Caco-2 (cell line): ENCODE measurements at regions not wholly inside any gene's neighbourhood (a gene's known extent, or its start where the extent isn't known, plus 50 kb on each side); places are given as distances from the start of the nearest gene placed in this dataset.

Source experiments
- BruUV-seq: library from RNA; stranded (reverse); fragments of 400-500 nt; replicated peaks from 2 replicates; lab custom pipeline; 2021; lab: Mats Ljungman, UMichigan
- CTCF ChIA-PET: fragments of 300-600 bp; sonication (Branson Sonifier 250); formaldehyde crosslinking; loops from one replicate; lab custom pipeline; 2022; ENCODE audit warnings: antibody characterized with exemption; lab: Charles Lee
- POLR2A ChIA-PET: fragments of 300-600 bp; sonication (Branson Sonifier 250); formaldehyde crosslinking; loops from one replicate; lab custom pipeline; 2022; ENCODE audit warnings: antibody characterized with exemption; lab: Charles Lee
- DNase-seq, 2 experiments: peaks; one replicate each; pipeline versions ENCODE4 v3.0.0 to v3.0.0-alpha.2; 2020 to 2022
- H3K27me3 ChIP-seq: replicated peaks from 2 replicates; pipeline ENCODE4 v1.6.0; 2011; ENCODE audit warnings: low read length; ENCODE audit not compliant: control insufficient read depth, insufficient read depth
- H3K36me3 ChIP-seq: 2 replicates; pipeline ENCODE4 v1.5.1; 2011; ENCODE audit warnings: low read length; ENCODE audit not compliant: control insufficient read depth, insufficient read depth
- H3K4me1 ChIP-seq: fragments of 250-450 bp; sonication (Bioruptor Pico); 2 replicates; pipeline ENCODE4 v1.5.1; 2020; ENCODE audit warnings: mild to moderate bottlenecking
- H3K4me3 ChIP-seq: 2 replicates; pipeline ENCODE4 v1.5.1; 2011; ENCODE audit warnings: low read depth, mild to moderate bottlenecking, control low read depth, low read length
- H3K9me3 ChIP-seq: fragments of 250-450 bp; sonication (Bioruptor Pico); 2 replicates; pipeline ENCODE4 v1.5.1; 2020; ENCODE audit warnings: mild to moderate bottlenecking, moderate library complexity
- H3K27ac Mint-ChIP-seq: one replicate; pipeline ENCODE4 v1.8.0; 2022; ENCODE audit warnings: mixed read lengths; ENCODE audit not compliant: unreplicated experiment
- H3K27me3 Mint-ChIP-seq: one replicate; pipeline ENCODE4 v1.8.0; 2022; ENCODE audit warnings: mixed read lengths; ENCODE audit not compliant: insufficient read depth, unreplicated experiment
- H3K36me3 Mint-ChIP-seq: one replicate; pipeline ENCODE4 v1.8.0; 2022; ENCODE audit warnings: mild to moderate bottlenecking, mixed read lengths; ENCODE audit not compliant: insufficient read depth, unreplicated experiment
- H3K4me1 Mint-ChIP-seq: one replicate; pipeline ENCODE4 v1.8.0; 2022; ENCODE audit warnings: low read depth, mixed read lengths; ENCODE audit not compliant: unreplicated experiment
- H3K4me3 Mint-ChIP-seq: one replicate; pipeline ENCODE4 v1.8.0; 2022; ENCODE audit warnings: mild to moderate bottlenecking, moderate library complexity, mixed read lengths; ENCODE audit not compliant: unreplicated experiment
- H3K9me3 Mint-ChIP-seq: one replicate; pipeline ENCODE4 v1.8.0; 2022; ENCODE audit warnings: mixed read lengths; ENCODE audit not compliant: unreplicated experiment
- intact Hi-C: fragments of 100-400 bp; cut with micrococcal nuclease; formaldehyde crosslinking; loops from one replicate; pipeline ENCODE4 v1.10.0; 2022; ENCODE audit not compliant: unreplicated experiment
- TF ChIP-seq, protein P1 (sequence below), 2 experiments: fragments of 200-600 bp in 1 of 2; IDR thresholded peaks; 1 replicate in 1 of 2; 2 replicates in 1 of 2; pipeline versions ENCODE4 v1.5.1 to v1.8.0; 2011 to 2022; ENCODE audit warnings: antibody characterized with exemption in 1 of 2, control low read depth in 1 of 2, inconsistent platforms in 1 of 2, low read depth in 1 of 2, low read length in 1 of 2, mild to moderate bottlenecking in 1 of 2, moderate library complexity in 1 of 2; ENCODE audit not compliant: insufficient read depth in 1 of 2, severe bottlenecking in 1 of 2, unreplicated experiment in 1 of 2

DNA sequence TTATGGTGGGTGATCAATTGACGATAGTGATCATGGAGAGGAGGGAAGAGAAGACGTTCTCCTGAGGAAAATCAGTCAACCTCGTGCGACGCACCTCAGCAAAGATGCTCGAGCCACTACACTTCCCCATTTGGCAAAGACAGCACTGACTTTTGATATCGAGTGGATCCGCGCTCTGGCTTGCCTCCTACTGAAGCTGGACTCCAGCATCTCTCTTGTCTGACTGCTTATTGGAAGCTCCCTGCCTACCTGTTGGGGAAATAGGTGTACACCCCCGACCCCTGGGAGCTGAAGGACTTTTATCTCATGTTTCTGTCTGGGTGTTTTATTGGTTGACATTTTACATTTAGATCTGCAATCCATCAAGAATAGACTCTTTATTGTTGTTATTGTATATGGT is 476.8 kb upstream of the B3GAT1 start:
- Histone ChIP-seq H3K9me3 (peaks cover 13% of the 10 kb centered on the region), H3K36me3 (no peaks in the 10 kb centered on the region), H3K27me3 (no peaks in the 10 kb centered on the region), H3K4me3 (no peak overlapping the region), H3K4me1 (no peaks in the 10 kb centered on the region)
- Mint-ChIP-seq H3K27me3 (peaks cover 22% of the 10 kb centered on the region), H3K36me3 (no peaks in the 10 kb centered on the region), H3K27ac (no peak overlapping the region), H3K4me1 (no peaks in the 10 kb centered on the region), H3K4me3 (no peak overlapping the region), H3K9me3 (peaks cover 17% of the 10 kb centered on the region)
- ChIA-PET CTCF (no interaction called here), POLR2A (no interaction called here)
- intact Hi-C loops: no loop called here
- no peak for DNase-seq
- no TSS peak for BruUV-seq
- TF ChIP-seq, protein P1, sequence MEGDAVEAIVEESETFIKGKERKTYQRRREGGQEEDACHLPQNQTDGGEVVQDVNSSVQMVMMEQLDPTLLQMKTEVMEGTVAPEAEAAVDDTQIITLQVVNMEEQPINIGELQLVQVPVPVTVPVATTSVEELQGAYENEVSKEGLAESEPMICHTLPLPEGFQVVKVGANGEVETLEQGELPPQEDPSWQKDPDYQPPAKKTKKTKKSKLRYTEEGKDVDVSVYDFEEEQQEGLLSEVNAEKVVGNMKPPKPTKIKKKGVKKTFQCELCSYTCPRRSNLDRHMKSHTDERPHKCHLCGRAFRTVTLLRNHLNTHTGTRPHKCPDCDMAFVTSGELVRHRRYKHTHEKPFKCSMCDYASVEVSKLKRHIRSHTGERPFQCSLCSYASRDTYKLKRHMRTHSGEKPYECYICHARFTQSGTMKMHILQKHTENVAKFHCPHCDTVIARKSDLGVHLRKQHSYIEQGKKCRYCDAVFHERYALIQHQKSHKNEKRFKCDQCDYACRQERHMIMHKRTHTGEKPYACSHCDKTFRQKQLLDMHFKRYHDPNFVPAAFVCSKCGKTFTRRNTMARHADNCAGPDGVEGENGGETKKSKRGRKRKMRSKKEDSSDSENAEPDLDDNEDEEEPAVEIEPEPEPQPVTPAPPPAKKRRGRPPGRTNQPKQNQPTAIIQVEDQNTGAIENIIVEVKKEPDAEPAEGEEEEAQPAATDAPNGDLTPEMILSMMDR (IDR thresholded peaks at IDR 0.05; ENCODE audit: insufficient read depth in 1 of 2, low read depth in 1 of 2, low read length in 1 of 2, severe bottlenecking in 1 of 2, unreplicated experiment in 1 of 2): no peak

DNA sequence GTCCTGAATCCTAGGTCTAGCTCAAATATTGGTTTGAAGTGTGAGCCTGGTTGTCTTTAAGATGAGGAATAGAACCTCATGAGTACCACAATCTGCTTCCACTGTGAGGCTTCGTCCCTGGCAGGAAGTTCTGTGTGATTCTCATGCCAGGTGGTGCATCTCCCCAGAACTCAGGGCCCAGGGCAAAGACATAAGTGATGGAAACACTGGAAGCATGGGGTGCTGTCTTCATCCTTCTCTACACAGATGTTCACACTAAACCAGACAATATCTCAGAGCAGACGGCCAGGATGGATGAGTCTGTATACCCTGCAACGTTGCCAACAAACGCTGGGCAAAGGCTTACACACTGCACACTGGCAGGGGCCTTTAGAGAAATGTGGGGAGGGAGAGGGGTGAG is 475.9 kb upstream of the B3GAT1 start:
- POLR2A ChIA-PET: no interaction called here
- H3K9me3 Mint-ChIP-seq: peaks cover 17% of the 10 kb centered on the region
- TF ChIP-seq, protein P1 (IDR thresholded peaks at IDR 0.05; ENCODE audit: insufficient read depth in 1 of 2, low read depth in 1 of 2, low read length in 1 of 2, severe bottlenecking in 1 of 2, unreplicated experiment in 1 of 2): no peak
- CTCF ChIA-PET: no interaction called here
- intact Hi-C loops: no loop called here
- Histone ChIP-seq H3K4me1 (no peaks in the 10 kb centered on the region), H3K27me3 (no peaks in the 10 kb centered on the region), H3K9me3 (peaks cover 8% of the 10 kb centered on the region), H3K36me3 (no peaks in the 10 kb centered on the region), H3K4me3 (no peak overlapping the region)
- DNase-seq: no peak
- H3K27ac Mint-ChIP-seq: no peak overlapping the region
- peaks cover 23% of the 10 kb centered on the region for H3K27me3 Mint-ChIP-seq
- no peaks in the 10 kb centered on the region for H3K36me3 Mint-ChIP-seq
- no peak overlapping the region for H3K4me3 Mint-ChIP-seq
- H3K4me1 Mint-ChIP-seq: peaks cover under 1% of the 10 kb centered on the region
- no TSS peak for BruUV-seq

DNA sequence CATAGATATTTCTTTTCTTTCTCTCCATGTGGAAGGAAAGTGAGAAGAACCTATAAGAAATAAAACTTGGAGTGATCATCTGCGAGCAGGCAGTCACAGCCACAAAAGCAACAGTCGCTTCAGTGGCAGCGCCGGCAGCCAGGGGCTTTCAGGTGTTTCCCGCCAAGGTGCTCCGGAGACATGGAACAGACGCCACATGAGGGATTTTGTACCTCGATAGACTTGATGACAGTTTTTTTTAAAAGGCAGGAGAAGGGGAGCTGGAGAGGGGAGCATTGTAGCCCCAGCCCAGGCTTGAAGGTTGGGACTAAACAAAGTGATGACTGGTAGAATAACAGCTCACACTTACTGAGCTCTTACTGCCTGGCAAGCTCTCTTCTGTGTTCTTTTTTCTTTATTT is 471.4 kb upstream of the B3GAT1 start:
- CTCF ChIA-PET: interaction anchor here (1.1 to 1.2 kb wide), 2 partner anchors 15 to 608 kb away, joined by 3 read pairs; no protein-coding TSS in a partner anchor
- Mint-ChIP-seq H3K27me3 (peaks cover 16% of the 10 kb centered on the region), H3K4me1 (peaks cover 5% of the 10 kb centered on the region), H3K27ac (no peak overlapping the region), H3K4me3 (no peak overlapping the region), H3K9me3 (no peaks in the 10 kb centered on the region), H3K36me3 (no peaks in the 10 kb centered on the region)
- intact Hi-C loops: no loop called here
- POLR2A ChIA-PET: no interaction called here
- Histone ChIP-seq H3K4me3 (no peak overlapping the region), H3K4me1 (no peaks in the 10 kb centered on the region), H3K27me3 (0 out of 2 replicates have a peak, but pooled peaks cover 1% of the 10 kb centered on the region), H3K9me3 (no peaks in the 10 kb centered on the region; the same call in 1 of the 2 replicates), H3K36me3 (no peaks in the 10 kb centered on the region)
- no TSS peak for BruUV-seq
- TF ChIP-seq, protein P1 (IDR thresholded peaks at IDR 0.05; ENCODE audit: insufficient read depth in 1 of 2, low read depth in 1 of 2, low read length in 1 of 2, severe bottlenecking in 1 of 2, unreplicated experiment in 1 of 2): no peak
- DNase-seq: no peak
